ENCODE measurements at regions not wholly inside any gene's neighbourhood (a gene's known extent, or its start where the extent isn't known, plus 50 kb on each side); places are given as distances from the start of the nearest gene placed in this dataset.

- no peaks in the 10 kb centered on the region for H3K4me1 ChIP-seq (ENCODE audit: control insufficient read depth, insufficient read depth, low read length)
- ATAC-seq (no peak), DNase-seq (no peak)
- WGBS (ENCODE audit: insufficient coverage), result 6% methylated on average over 22 of the region's 23 CpGs
- no peaks in the 10 kb centered on the region for H3K27me3 ChIP-seq (ENCODE audit: control insufficient read depth, insufficient read depth, low read length)
- no peak for TF ChIP-seq CTCF (IDR thresholded peaks at IDR 0.05)
- H3K4me3 ChIP-seq (ENCODE audit: low read length), result no peak overlapping the region
- peaks cover 13 to 16% of the 10 kb centered on the region in 2 donors for H3K27me3 Mint-ChIP-seq (ENCODE audit: low read depth in 2 of 2)
- H3K27ac ChIP-seq (ENCODE audit: low read length), result no peak overlapping the region
- intact Hi-C loops (cut with micrococcal nuclease), result no loop called here
- H3K36me3 ChIP-seq (ENCODE audit: control insufficient read depth, insufficient read depth, low read length), result no peaks in the 10 kb centered on the region
- no peak overlapping the region for H3K27ac Mint-ChIP-seq
- H3K9me3 Mint-ChIP-seq, result peaks cover 6% of the 10 kb centered on the region in 2 donors
- no peaks in the 10 kb centered on the region for H3K9me3 ChIP-seq (ENCODE audit: control insufficient read depth, insufficient read depth, low read length)
- no peaks in the 10 kb centered on the region for H3K36me3 Mint-ChIP-seq
- H3K4me1 Mint-ChIP-seq, result no peaks in the 10 kb centered on the region
- H3K4me3 Mint-ChIP-seq, result no peak overlapping the region
Measured at GRCh38 chr5:167573370-167574127, 717.9 kb upstream of the WWC1 start.

- intact Hi-C loops (cut with micrococcal nuclease), result no loop called here
- ATAC-seq, result no peak
- H3K4me1 Mint-ChIP-seq, result no peaks in the 10 kb centered on the region
- H3K9me3 Mint-ChIP-seq, result peaks cover 3 to 6% of the 10 kb centered on the region in 2 donors
- no peaks in the 10 kb centered on the region for H3K27me3 ChIP-seq (ENCODE audit: control insufficient read depth, insufficient read depth, low read length)
- H3K4me3 Mint-ChIP-seq, result no peak overlapping the region
- no peak overlapping the region for H3K4me3 ChIP-seq (ENCODE audit: low read length)
- no peaks in the 10 kb centered on the region for H3K36me3 ChIP-seq (ENCODE audit: control insufficient read depth, insufficient read depth, low read length)
- no peak for TF ChIP-seq CTCF (IDR thresholded peaks at IDR 0.05)
- H3K4me1 ChIP-seq (ENCODE audit: control insufficient read depth, insufficient read depth, low read length), result no peaks in the 10 kb centered on the region
- H3K27ac Mint-ChIP-seq, result no peak overlapping the region
- no peaks in the 10 kb centered on the region for H3K9me3 ChIP-seq (ENCODE audit: control insufficient read depth, insufficient read depth, low read length)
- H3K36me3 Mint-ChIP-seq, result no peaks in the 10 kb centered on the region
- H3K27ac ChIP-seq (ENCODE audit: low read length), result no peak overlapping the region
- H3K27me3 Mint-ChIP-seq (ENCODE audit: low read depth in 2 of 2), result peaks cover 13 to 16% of the 10 kb centered on the region in 2 donors
- no peak for DNase-seq
- 54% methylated on average over 7 of the region's 7 CpGs for WGBS (ENCODE audit: insufficient coverage)
Measured at GRCh38 chr5:167574464-167574863, 717.0 kb upstream of the WWC1 start.

GRCh38 chr5:167575330-167575729 lies 716.1 kb upstream of the WWC1 start:
- no peaks in the 10 kb centered on the region for H3K36me3 Mint-ChIP-seq
- H3K9me3 Mint-ChIP-seq, result peaks cover 3 to 6% of the 10 kb centered on the region in 2 donors

More at GRCh38 chr5:167575330-167575729, 716.1 kb upstream of the WWC1 start:
- Histone ChIP-seq H3K27me3 (ENCODE audit: control insufficient read depth, insufficient read depth, low read length) (no peaks in the 10 kb centered on the region), H3K27ac (ENCODE audit: low read length) (no peak overlapping the region), H3K4me3 (ENCODE audit: low read length) (no peak overlapping the region), H3K36me3 (ENCODE audit: control insufficient read depth, insufficient read depth, low read length) (no peaks in the 10 kb centered on the region), H3K4me1 (ENCODE audit: control insufficient read depth, insufficient read depth, low read length) (no peaks in the 10 kb centered on the region), H3K9me3 (ENCODE audit: control insufficient read depth, insufficient read depth, low read length) (no peaks in the 10 kb centered on the region)
- peaks cover 13 to 16% of the 10 kb centered on the region in 2 donors for H3K27me3 Mint-ChIP-seq (ENCODE audit: low read depth in 2 of 2)
- TF ChIP-seq CTCF (IDR thresholded peaks at IDR 0.05), result no peak
- H3K4me3 Mint-ChIP-seq, result no peak overlapping the region
- intact Hi-C loops (cut with micrococcal nuclease), result no loop called here
- H3K4me1 Mint-ChIP-seq, result no peaks in the 10 kb centered on the region
- 100% methylated on average over 2 of the region's 5 CpGs for WGBS (ENCODE audit: insufficient coverage)
- no peak overlapping the region for H3K27ac Mint-ChIP-seq
- no peak for DNase-seq
- no peak for ATAC-seq

Data from natural killer cell (primary cell).